ENCODE measurements at regions not wholly inside any gene's neighbourhood (a gene's known extent, or its start where the extent isn't known, plus 50 kb on each side); places are given as distances from the start of the nearest gene placed in this dataset.

- H3K27me3 Mint-ChIP-seq: peaks cover 6% of the 10 kb centered on the region
- POLR2A ChIA-PET: no interaction called here
- Histone ChIP-seq H3K27me3 (replicated peaks in 1 of 4; ENCODE audit: control extremely low read depth in 1 of 4, control insufficient read depth in 3 of 4, insufficient read depth in 4 of 4, low read length in 3 of 4) (peaks cover 0 to 7% (median 0%) of the 10 kb centered on the region in 4 experiments), H3K4me3 (ENCODE audit: control extremely low read depth in 1 of 5, extremely low read depth in 1 of 5, insufficient read depth in 1 of 5, low read depth in 2 of 5, low read length in 4 of 5) (no peak overlapping the region), H3K36me3 (replicated peaks in 1 of 2; ENCODE audit: control extremely low read depth in 1 of 2, control insufficient read depth in 1 of 2, extremely low read depth in 1 of 2, insufficient read depth in 2 of 2, low read length in 1 of 2) (no peaks in the 10 kb centered on the region), H4K20me1 (ENCODE audit: control insufficient read depth, insufficient read depth, low read length, poor library complexity, severe bottlenecking) (no peaks in the 10 kb centered on the region), H3K4me2 (replicated peaks; ENCODE audit: low read depth, low read length, poor library complexity, severe bottlenecking) (no peak overlapping the region), H3K79me2 (ENCODE audit: control insufficient read depth, insufficient read depth, low read length) (no peaks in the 10 kb centered on the region), H3K27ac (ENCODE audit: low read length in 2 of 2) (no peak overlapping the region), H2AFZ (ENCODE audit: insufficient read depth, low read depth, low read length, poor library complexity, severe bottlenecking) (no peak overlapping the region), H3K9ac (ENCODE audit: low read length) (no peak overlapping the region), H3K9me3 (ENCODE audit: control extremely low read depth in 1 of 3, control insufficient read depth in 2 of 3, insufficient read depth in 1 of 3, low read length in 2 of 3) (no peaks in the 10 kb centered on the region), H3K4me1 (ENCODE audit: control insufficient read depth in 2 of 2, insufficient read depth in 2 of 2, low read length in 2 of 2) (no peaks in the 10 kb centered on the region)
- no peak for DNase-seq
- TF ChIP-seq, protein P1, sequence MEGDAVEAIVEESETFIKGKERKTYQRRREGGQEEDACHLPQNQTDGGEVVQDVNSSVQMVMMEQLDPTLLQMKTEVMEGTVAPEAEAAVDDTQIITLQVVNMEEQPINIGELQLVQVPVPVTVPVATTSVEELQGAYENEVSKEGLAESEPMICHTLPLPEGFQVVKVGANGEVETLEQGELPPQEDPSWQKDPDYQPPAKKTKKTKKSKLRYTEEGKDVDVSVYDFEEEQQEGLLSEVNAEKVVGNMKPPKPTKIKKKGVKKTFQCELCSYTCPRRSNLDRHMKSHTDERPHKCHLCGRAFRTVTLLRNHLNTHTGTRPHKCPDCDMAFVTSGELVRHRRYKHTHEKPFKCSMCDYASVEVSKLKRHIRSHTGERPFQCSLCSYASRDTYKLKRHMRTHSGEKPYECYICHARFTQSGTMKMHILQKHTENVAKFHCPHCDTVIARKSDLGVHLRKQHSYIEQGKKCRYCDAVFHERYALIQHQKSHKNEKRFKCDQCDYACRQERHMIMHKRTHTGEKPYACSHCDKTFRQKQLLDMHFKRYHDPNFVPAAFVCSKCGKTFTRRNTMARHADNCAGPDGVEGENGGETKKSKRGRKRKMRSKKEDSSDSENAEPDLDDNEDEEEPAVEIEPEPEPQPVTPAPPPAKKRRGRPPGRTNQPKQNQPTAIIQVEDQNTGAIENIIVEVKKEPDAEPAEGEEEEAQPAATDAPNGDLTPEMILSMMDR (IDR thresholded peaks at IDR 0.05): no peak
- TF ChIP-seq EZH2 (IDR thresholded peaks at IDR 0.05; ENCODE audit: borderline replicate concordance, insufficient read depth, low read depth, low read length, poor library complexity, severe bottlenecking): no peak
- intact Hi-C loops (cut with micrococcal nuclease): no loop called here
- WGBS (ENCODE audit: insufficient coverage): no CpG with 5 or more reads among the region's 1 CpG
- H3K4me1 Mint-ChIP-seq: no peaks in the 10 kb centered on the region
- ATAC-seq (ENCODE audit: low read depth): no peak
- H3K27ac Mint-ChIP-seq: no peak overlapping the region
- no peaks in the 10 kb centered on the region for H3K9me3 Mint-ChIP-seq (ENCODE audit: insufficient read depth)
- H3K4me3 Mint-ChIP-seq: no peak overlapping the region
- CTCF ChIA-PET: no interaction called here
These were observed 601.1 kb upstream of the SETBP1 start for GRCh38 chr18:44079606-44080005.

DNA sequence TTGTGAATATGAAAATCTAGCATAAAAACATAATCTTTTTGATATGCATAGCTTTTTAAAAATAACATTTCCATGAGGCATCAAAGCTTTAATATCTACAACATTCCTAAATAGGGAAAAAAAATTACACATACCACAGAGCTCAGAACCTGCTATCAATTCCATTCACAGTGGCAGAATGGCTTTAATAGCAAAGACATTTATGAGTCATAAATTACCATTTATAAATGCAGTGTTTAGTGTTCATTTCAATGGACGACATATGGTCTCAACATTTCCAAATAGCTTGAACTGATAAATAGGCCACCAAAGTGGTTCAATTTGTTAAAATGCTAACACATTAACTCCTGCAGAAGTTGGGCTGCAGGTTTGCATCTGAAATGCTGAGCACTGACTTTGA lies 600.6 kb upstream of the SETBP1 start:
- Histone ChIP-seq H3K27ac (ENCODE audit: low read length in 2 of 2) (no peak overlapping the region), H2AFZ (ENCODE audit: insufficient read depth, low read depth, low read length, poor library complexity, severe bottlenecking) (no peak overlapping the region), H3K9ac (ENCODE audit: low read length) (no peak overlapping the region), H3K36me3 (replicated peaks in 1 of 2; ENCODE audit: control extremely low read depth in 1 of 2, control insufficient read depth in 1 of 2, extremely low read depth in 1 of 2, insufficient read depth in 2 of 2, low read length in 1 of 2) (no peaks in the 10 kb centered on the region), H3K4me3 (ENCODE audit: control extremely low read depth in 1 of 5, extremely low read depth in 1 of 5, insufficient read depth in 1 of 5, low read depth in 2 of 5, low read length in 4 of 5) (no peak overlapping the region), H3K4me1 (ENCODE audit: control insufficient read depth in 2 of 2, insufficient read depth in 2 of 2, low read length in 2 of 2) (no peaks in the 10 kb centered on the region), H3K79me2 (ENCODE audit: control insufficient read depth, insufficient read depth, low read length) (no peaks in the 10 kb centered on the region), H4K20me1 (ENCODE audit: control insufficient read depth, insufficient read depth, low read length, poor library complexity, severe bottlenecking) (no peaks in the 10 kb centered on the region), H3K4me2 (replicated peaks; ENCODE audit: low read depth, low read length, poor library complexity, severe bottlenecking) (no peak overlapping the region), H3K9me3 (ENCODE audit: control extremely low read depth in 1 of 3, control insufficient read depth in 2 of 3, insufficient read depth in 1 of 3, low read length in 2 of 3) (no peaks in the 10 kb centered on the region), H3K27me3 (replicated peaks in 1 of 4; ENCODE audit: control extremely low read depth in 1 of 4, control insufficient read depth in 3 of 4, insufficient read depth in 4 of 4, low read length in 3 of 4) (peaks cover 0 to 7% (median 0%) of the 10 kb centered on the region in 4 experiments)
- H3K27ac Mint-ChIP-seq: no peak overlapping the region
- H3K4me1 Mint-ChIP-seq: no peaks in the 10 kb centered on the region
- POLR2A ChIA-PET: no interaction called here
- no peak for ATAC-seq (ENCODE audit: low read depth)
- no peak overlapping the region for H3K4me3 Mint-ChIP-seq
- no CpG with 5 or more reads among the region's 1 CpG for WGBS (ENCODE audit: insufficient coverage)
- TF ChIP-seq, protein P1 (IDR thresholded peaks at IDR 0.05): no peak
- no peak for TF ChIP-seq EZH2 (IDR thresholded peaks at IDR 0.05; ENCODE audit: borderline replicate concordance, insufficient read depth, low read depth, low read length, poor library complexity, severe bottlenecking)
- H3K27me3 Mint-ChIP-seq: peaks cover 5% of the 10 kb centered on the region
- intact Hi-C loops (cut with micrococcal nuclease): no loop called here
- CTCF ChIA-PET: no interaction called here
- no peaks in the 10 kb centered on the region for H3K9me3 Mint-ChIP-seq (ENCODE audit: insufficient read depth)
- no peak for DNase-seq

All from B cell (primary cell).